GM06990 (cell line): ENCODE measurements at regions not wholly inside any gene's neighbourhood (a gene's known extent, or its start where the extent isn't known, plus 50 kb on each side); places are given as distances from the start of the nearest gene placed in this dataset.

ENCODE experiments used
- DNase-seq: peaks from one replicate; pipeline ENCODE4 v3.0.0-alpha.2; 2011; ENCODE audit not compliant: insufficient read length; ENCODE audit errors: extremely low read depth
- H3K27me3 ChIP-seq: replicated peaks from 2 replicates; pipeline ENCODE4 v1.6.0; 2011; ENCODE audit warnings: low read length; ENCODE audit not compliant: control insufficient read depth, insufficient read depth
- H3K36me3 ChIP-seq: 2 replicates; pipeline ENCODE4 v1.5.1; 2011; ENCODE audit warnings: low read length; ENCODE audit not compliant: control insufficient read depth, insufficient read depth
- H3K4me3 ChIP-seq: replicated peaks from 2 replicates; pipeline ENCODE4 v1.5.1; 2011; ENCODE audit warnings: low read depth, mild to moderate bottlenecking, control low read depth, low read length
- CTCF ChIP-seq: IDR thresholded peaks from 2 replicates; pipeline ENCODE4 v1.5.1; 2011; ENCODE audit warnings: low read length, control low read depth, mild to moderate bottlenecking, inconsistent platforms; ENCODE audit not compliant: insufficient read depth, poor library complexity, severe bottlenecking

DNA sequence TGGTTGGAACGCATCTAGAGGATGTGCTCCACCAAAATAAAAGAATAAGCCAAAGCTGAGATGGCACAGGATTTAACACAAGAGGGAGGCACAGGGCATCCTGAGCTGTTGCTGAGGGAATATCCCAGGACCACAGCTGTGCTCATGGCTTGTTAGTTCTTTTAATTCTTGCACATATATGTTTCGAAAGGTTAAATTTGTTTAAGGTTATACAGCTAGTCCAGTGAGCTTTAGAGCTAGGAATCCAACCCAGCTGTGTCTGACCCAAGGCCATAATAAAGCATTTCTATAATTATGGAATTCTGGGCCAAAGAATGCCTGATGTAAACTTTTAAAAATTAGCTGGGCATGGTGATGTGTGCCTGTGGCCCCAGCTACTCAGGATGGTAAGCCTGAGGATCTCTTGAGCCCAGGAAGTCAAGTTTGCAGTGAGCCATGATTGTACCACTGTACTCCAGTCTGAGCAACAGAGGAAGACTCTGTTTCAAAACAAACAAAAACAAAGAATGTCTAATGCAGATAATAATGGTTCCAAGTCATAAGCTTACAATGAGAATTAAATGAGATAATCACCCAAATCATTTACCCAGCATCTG lies 66.4 kb upstream of the CCBE1 start:
- DNase-seq, result no peak
- no peak for TF ChIP-seq CTCF
- H3K27me3 ChIP-seq, result no peaks in the 10 kb centered on the region
- H3K4me3 ChIP-seq, result no peak overlapping the region
- no peaks in the 10 kb centered on the region for H3K36me3 ChIP-seq

- TF ChIP-seq CTCF, result no peak
- no peak for DNase-seq
These were observed 63.7 kb upstream of the CCBE1 start for GRCh38 chr18:59760619-59761600.

DNA sequence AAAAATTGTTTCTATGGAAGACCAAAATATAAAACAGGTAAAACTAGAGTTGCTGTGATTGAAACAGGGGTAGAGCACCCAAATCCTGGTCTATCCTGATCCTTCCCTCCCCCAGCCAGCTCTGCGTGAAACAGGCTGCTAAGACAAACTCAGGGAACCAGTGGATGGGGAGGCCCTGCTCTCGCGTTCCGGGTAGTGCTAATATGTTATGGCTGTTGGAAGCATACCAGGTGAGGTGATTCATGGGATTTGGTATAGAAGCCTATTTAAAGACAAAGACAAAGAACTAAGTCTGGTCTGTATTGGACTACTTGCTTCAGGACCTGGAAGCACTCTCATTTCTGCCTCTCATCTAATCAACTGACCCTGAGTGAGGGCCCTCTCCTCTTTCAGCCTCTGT lies 63.0 kb upstream of the CCBE1 start:
- Histone ChIP-seq H3K4me3 (no peak overlapping the region), H3K27me3 (no peaks in the 10 kb centered on the region), H3K36me3 (no peaks in the 10 kb centered on the region)
- no peak for TF ChIP-seq CTCF
- no peak for DNase-seq

More at GRCh38 chr18:59760619-59761600, 63.7 kb upstream of the CCBE1 start:
- no peaks in the 10 kb centered on the region for H3K36me3 ChIP-seq
- no peak overlapping the region for H3K4me3 ChIP-seq
- no peaks in the 10 kb centered on the region for H3K27me3 ChIP-seq

GRCh38 chr18:59758837-59759236 lies 61.6 kb upstream of the CCBE1 start:
- DNase-seq, result no peak
- H3K27me3 ChIP-seq, result no peaks in the 10 kb centered on the region
- no peak for TF ChIP-seq CTCF
- no peak overlapping the region for H3K4me3 ChIP-seq
- H3K36me3 ChIP-seq, result no peaks in the 10 kb centered on the region

DNA sequence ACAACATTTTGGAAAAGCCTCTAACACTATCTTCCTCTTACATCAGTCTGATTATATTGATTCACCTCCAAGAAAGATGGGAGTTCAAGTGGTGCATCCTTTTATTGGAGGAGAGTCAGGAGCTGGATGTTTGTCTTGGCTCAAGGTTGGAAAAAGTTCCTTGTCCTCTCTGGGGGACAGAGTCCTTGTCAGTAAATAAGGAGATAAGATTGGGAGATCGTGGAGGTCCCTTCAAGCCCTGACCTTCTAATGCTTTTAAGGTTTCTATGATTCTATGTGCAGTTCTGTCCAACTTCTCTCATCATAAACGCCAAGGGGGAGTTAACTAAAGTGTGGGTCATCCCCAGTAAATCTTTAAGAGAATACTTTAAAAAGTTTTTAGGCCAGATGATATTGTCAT lies 60.9 kb upstream of the CCBE1 start:
- H3K36me3 ChIP-seq, result no peaks in the 10 kb centered on the region
- no peak for DNase-seq
- no peak overlapping the region for H3K4me3 ChIP-seq
- H3K27me3 ChIP-seq, result no peaks in the 10 kb centered on the region
- no peak for TF ChIP-seq CTCF
